ENCODE measurements at regions not wholly inside any gene's neighbourhood (a gene's known extent, or its start where the extent isn't known, plus 50 kb on each side); places are given as distances from the start of the nearest gene placed in this dataset.
"Not testable (repeated sequence)": the region's sequence is repeated elsewhere in the genome, so short reads cannot be mapped to it uniquely, and the experiment has no call there.

- no peak for DNase-seq (ENCODE audit: low read depth)
Observed at GRCh38 chr6:144435602-144436426, 150.7 kb downstream of the UTRN start.

GRCh38 chr6:144437105-144437504 is 152.0 kb downstream of the UTRN start:
- no peak for DNase-seq (ENCODE audit: low read depth)

DNA sequence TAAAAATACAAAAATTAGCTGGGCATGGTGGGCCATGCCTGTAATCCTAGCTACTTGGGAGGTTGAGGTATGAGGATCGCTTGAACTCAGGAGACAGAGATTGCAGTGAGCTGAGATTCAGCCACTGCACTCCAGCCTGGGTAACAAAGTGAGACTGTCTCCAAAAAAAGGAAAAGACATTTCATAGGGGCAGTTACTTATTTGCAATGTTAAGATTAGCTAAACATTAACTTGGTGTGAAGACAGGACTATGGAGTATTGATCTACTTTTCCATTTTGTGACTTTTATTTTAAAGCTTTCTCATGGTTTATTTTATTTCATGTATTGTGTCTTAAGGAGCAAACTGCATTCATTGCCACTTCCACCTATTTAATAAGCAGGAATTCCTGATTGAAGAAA is 153.0 kb downstream of the UTRN start:
- DNase-seq (ENCODE audit: low read depth): no peak

DNA sequence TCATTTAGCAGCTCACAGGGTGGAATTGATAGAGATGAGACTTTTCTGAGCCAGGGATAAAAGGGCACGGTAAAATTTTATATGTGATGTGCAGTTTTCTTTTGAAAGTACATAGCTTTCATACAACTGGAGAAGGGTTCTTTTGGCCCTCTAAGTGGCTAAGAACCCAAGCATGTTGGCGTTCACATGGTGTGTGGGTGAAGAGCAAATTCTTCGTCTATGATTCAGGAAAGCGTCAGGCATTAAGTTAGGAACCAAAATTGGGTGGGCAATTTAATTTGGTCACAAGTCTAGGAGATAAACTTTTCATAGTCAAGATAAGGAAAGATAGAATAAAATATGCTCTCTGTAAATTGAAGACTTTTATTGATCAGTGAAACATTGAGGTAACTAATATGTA is 153.9 kb downstream of the UTRN start:
- no peak for DNase-seq (ENCODE audit: low read depth)

DNA sequence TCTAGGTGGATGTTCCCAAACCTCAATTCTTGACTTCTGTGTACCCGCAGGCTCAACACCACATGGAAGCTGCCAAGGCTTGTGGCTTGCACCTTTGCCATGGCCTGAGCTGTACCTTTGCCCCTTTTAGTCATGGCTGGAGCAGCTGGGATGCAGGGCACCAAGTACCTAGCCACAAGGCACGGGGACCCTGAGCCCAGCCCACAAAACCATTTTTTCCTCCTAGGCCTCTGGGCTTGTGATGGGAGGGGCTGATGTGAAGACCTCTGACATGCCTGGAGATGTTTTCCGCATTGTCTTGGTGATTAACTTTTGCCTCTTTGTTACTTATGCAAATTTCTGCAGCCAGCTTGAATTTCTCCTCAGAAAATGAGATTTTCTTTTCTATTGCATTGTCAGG is 156.7 kb downstream of the UTRN start:
- DNase-seq (ENCODE audit: low read depth): not testable (repeated sequence)

GRCh38 chr6:144443157-144443556 is 158.0 kb downstream of the UTRN start:
- DNase-seq (ENCODE audit: low read depth): no peak

- DNase-seq (ENCODE audit: low read depth): peak; percentile 62
Observed at GRCh38 chr6:144447472-144447871, 162.3 kb downstream of the UTRN start.

DNA sequence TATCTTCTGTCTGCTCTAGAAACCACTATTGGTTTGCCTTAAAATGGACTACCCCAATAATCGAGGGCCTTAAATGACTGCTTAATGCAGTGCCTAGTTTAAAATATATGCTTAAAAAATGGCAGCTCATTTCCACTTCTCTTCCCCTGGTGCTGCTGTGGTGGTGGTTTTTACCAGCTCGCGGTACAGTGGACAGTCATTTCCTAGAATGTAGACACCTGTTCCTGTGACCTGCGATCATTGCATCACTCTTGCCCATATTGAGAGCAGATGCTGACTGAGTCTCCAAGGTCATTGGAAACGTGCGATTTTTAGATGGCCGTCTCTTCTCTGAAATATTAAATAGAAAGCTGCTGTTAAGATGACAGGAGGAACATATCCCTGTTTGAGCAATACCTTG is 164.1 kb downstream of the UTRN start:
- DNase-seq (ENCODE audit: low read depth): no peak

- DNase-seq (ENCODE audit: low read depth): no peak
Observed at GRCh38 chr6:144449911-144450597, 164.9 kb downstream of the UTRN start.

GRCh38 chr6:144460327-144461095 is 175.4 kb downstream of the UTRN start:
- peak; percentile 25 for DNase-seq (ENCODE audit: low read depth)

GRCh38 chr6:144462058-144462457 is 176.9 kb downstream of the UTRN start:
- no peak for DNase-seq (ENCODE audit: low read depth)

- DNase-seq (ENCODE audit: low read depth): no peak
Observed at GRCh38 chr6:144466716-144467115, 181.6 kb downstream of the UTRN start.

DNA sequence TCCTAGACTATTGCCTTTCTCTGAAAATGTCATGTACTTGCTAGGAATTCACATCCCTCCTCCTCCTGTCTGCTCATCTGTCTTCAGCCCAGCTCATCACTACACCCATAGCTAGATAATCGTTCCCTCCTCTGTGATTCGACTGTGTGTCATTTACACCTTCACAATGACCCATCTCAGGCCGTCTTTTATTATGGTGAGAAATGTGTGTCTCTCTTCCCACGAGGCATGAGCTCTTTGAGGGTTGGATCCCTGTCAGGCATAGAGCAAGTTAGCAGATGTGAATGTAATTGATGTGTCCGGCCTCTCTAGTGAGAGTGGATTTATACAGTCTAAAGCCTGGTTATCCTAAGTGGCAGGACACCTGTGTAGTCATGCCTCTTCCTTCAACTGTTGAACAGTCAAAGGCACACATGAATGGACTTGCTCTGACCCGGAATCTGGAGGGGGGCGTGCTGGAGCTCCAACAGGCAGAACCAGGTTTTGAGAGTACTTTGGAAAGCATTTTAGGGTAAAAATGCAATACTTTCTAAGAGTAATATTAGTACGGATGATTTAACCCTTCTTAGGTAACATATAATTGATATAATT is 182.1 kb downstream of the UTRN start:
- DNase-seq (ENCODE audit: low read depth): no peak

DNA sequence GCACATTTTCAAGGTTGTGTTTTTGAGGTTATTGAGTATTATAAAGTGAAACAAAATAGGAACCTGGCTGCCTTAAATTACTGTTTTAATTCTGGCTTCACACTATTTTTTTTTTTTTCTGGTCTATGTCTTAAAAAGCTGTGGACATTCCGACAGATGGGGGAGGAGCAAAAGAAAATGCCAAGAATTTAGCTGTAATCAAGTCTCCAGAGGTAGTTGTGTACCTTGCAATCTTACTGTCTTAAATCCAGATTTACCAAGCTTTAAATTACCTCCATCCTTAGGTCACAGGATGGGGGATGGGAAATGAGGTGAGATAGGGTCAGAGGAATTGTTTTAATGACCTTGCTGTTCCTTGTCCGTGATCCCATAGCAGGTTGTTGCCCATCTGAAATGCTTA is 182.8 kb downstream of the UTRN start:
- DNase-seq (ENCODE audit: low read depth): no peak

DNA sequence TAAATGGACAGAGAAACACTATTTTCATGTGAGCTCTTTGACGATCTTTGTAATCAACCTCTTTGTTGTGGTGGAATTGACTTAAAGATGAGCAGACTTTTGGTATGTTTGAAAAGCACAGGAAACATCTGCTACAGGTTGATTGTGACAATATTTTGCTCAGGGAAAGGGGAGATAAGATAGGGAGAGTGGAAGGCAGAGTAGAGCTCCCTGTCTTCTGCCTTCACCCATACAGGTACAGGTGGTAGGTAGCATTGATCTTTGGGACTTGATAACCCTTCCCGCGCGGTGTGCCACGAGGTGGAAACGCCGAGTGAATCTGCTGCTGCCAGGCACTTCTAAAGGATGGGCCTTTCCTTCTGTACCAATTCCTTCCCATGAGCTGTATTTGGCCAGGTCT is 183.6 kb downstream of the UTRN start:
- DNase-seq (ENCODE audit: low read depth): no peak

- no peak for DNase-seq (ENCODE audit: low read depth)
Observed at GRCh38 chr6:144469144-144469575, 184.0 kb downstream of the UTRN start.

GRCh38 chr6:144470201-144470600 is 185.1 kb downstream of the UTRN start:
- DNase-seq (ENCODE audit: low read depth): not testable (repeated sequence)

DNA sequence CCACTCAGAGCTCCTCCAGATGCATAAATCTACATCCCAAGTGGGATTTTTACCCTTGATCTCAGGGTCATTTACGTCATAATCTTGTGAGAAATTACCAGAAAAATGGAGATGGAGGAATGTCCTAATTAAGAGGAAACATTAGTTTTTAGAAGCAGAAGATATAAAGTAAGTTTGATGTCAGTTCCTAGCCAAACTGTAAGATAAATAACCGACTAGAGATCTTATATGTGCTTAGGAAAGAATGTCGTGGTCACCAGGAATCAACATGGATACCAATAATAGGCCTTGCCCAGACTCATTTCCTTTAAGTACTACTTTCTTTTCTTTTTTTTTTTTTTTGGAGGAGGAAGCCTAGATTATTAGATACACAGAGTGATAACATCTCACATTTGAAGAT is 186.9 kb downstream of the UTRN start:
- DNase-seq (ENCODE audit: low read depth): peak; percentile 46

- no peak for DNase-seq (ENCODE audit: low read depth)
Observed at GRCh38 chr6:144474290-144474689, 189.2 kb downstream of the UTRN start.

DNA sequence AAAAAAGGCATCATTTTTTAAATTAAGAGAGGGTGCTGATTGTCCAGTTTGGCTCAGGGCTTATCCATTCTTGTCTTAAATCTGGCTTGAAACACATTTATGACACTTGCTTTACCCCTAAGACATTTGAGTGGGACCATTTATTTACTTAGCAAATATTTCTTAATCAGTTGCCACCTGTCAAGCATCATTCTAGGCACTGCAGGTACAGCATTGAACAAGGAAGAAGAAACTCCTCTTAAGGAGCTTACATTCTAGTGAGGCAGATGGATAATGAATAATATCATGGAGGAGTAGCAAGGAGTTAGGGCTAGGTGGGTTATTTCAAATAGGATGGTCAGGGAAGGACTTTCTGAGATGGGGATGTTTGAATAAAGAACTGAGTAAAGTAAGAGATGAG is 189.8 kb downstream of the UTRN start:
- DNase-seq (ENCODE audit: low read depth): no peak

DNA sequence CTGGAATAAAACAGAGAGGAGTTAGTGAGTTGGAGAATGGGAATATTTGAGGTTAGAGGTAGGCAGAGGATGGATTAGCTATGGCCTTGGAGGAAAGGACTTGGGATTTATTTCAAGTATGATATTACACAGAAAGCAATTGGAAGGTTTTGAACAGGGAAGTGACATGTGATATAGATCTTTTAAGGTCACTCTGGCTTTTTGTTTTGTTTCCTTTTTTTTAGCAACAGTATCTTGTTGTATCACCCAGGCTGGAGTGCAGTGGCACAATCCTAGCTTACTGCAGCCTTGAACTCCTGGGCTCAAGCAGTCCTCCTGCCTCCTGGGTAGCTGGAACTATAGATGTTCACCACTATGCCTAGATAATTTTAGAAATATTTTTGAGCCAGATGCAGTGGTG is 190.3 kb downstream of the UTRN start:
- DNase-seq (ENCODE audit: low read depth): no peak

DNA sequence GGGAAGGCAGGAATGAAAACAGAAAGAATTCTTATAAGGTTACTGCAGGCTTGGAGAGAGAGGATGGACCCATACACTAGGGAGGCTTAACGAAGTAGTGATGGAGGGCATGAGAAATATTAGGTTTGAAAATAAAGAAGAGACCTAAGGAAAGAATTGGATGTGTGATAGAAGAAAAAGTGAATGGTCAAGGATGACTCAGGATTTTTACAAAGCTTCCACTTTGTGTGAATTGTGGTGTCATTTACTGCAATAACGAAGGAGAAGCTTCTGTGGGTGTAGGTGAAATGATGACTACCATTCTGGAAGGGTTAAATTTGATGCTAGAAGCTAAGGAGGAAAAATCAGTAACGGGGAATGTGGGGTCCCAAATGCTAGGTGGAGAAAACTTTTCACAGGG is 191.2 kb downstream of the UTRN start:
- DNase-seq (ENCODE audit: low read depth): no peak
